ENCODE measurements at regions not wholly inside any gene's neighbourhood (a gene's known extent, or its start where the extent isn't known, plus 50 kb on each side); places are given as distances from the start of the nearest gene placed in this dataset.

- in situ Hi-C loops (cut with HindIII; ENCODE audit: low sequenced_read_pairs) = no loop called here
Observed at GRCh38 chrX:5829469-5829868, 399.2 kb downstream of the NLGN4X start.

GRCh38 chrX:5829060-5829459, 399.6 kb downstream of the NLGN4X start:
- in situ Hi-C loops (cut with HindIII; ENCODE audit: low sequenced_read_pairs) = no loop called here

GRCh38 chrX:5823903-5824302, 404.8 kb downstream of the NLGN4X start:
- in situ Hi-C loops (cut with HindIII; ENCODE audit: low sequenced_read_pairs) = no loop called here

- in situ Hi-C loops (cut with HindIII; ENCODE audit: low sequenced_read_pairs) = no loop called here
Observed at GRCh38 chrX:5810636-5811035, 418.0 kb downstream of the NLGN4X start.

- in situ Hi-C loops (cut with HindIII; ENCODE audit: low sequenced_read_pairs) = no loop called here
Observed at GRCh38 chrX:5807181-5807580, 421.5 kb downstream of the NLGN4X start.

- in situ Hi-C loops (cut with HindIII; ENCODE audit: low sequenced_read_pairs) = no loop called here
Observed at GRCh38 chrX:5802391-5802790, 426.3 kb downstream of the NLGN4X start.

- in situ Hi-C loops (cut with HindIII; ENCODE audit: low sequenced_read_pairs) = no loop called here
Observed at GRCh38 chrX:5791721-5792120, 436.9 kb downstream of the NLGN4X start.

GRCh38 chrX:5788910-5789309, 439.8 kb downstream of the NLGN4X start:
- in situ Hi-C loops (cut with HindIII; ENCODE audit: low sequenced_read_pairs) = no loop called here

GRCh38 chrX:5780821-5781220, 447.8 kb downstream of the NLGN4X start:
- in situ Hi-C loops (cut with HindIII; ENCODE audit: low sequenced_read_pairs) = no loop called here

- in situ Hi-C loops (cut with HindIII; ENCODE audit: low sequenced_read_pairs) = no loop called here
Observed at GRCh38 chrX:5775846-5776430, 452.7 kb downstream of the NLGN4X start.

- in situ Hi-C loops (cut with HindIII; ENCODE audit: low sequenced_read_pairs) = no loop called here
Observed at GRCh38 chrX:5774446-5774845, 454.2 kb downstream of the NLGN4X start.

- in situ Hi-C loops (cut with HindIII; ENCODE audit: low sequenced_read_pairs) = no loop called here
Observed at GRCh38 chrX:5771441-5771840, 457.2 kb downstream of the NLGN4X start.

GRCh38 chrX:5756616-5757015, 472.1 kb downstream of the NLGN4X start:
- in situ Hi-C loops (cut with HindIII; ENCODE audit: low sequenced_read_pairs) = no loop called here

- in situ Hi-C loops (cut with HindIII; ENCODE audit: low sequenced_read_pairs) = no loop called here
Observed at GRCh38 chrX:5753291-5753690, 475.4 kb downstream of the NLGN4X start.

GRCh38 chrX:5752831-5753230, 475.8 kb downstream of the NLGN4X start:
- in situ Hi-C loops (cut with HindIII; ENCODE audit: low sequenced_read_pairs) = no loop called here

- in situ Hi-C loops (cut with HindIII; ENCODE audit: low sequenced_read_pairs) = no loop called here
Observed at GRCh38 chrX:5748586-5749150, 480.0 kb downstream of the NLGN4X start.

- in situ Hi-C loops (cut with HindIII; ENCODE audit: low sequenced_read_pairs) = no loop called here
Observed at GRCh38 chrX:5746231-5746630, 482.4 kb downstream of the NLGN4X start.

GRCh38 chrX:5733501-5733900, 495.2 kb downstream of the NLGN4X start:
- in situ Hi-C loops (cut with HindIII; ENCODE audit: low sequenced_read_pairs) = no loop called here

GRCh38 chrX:5730556-5730955, 498.1 kb downstream of the NLGN4X start:
- in situ Hi-C loops (cut with HindIII; ENCODE audit: low sequenced_read_pairs) = no loop called here

- in situ Hi-C loops (cut with HindIII; ENCODE audit: low sequenced_read_pairs) = no loop called here
Observed at GRCh38 chrX:5726224-5726623, 502.4 kb downstream of the NLGN4X start.

- in situ Hi-C loops (cut with HindIII; ENCODE audit: low sequenced_read_pairs) = no loop called here
Observed at GRCh38 chrX:5724123-5724522, 504.5 kb downstream of the NLGN4X start.

- in situ Hi-C loops (cut with HindIII; ENCODE audit: low sequenced_read_pairs) = no loop called here
Observed at GRCh38 chrX:5718651-5719050, 510.0 kb downstream of the NLGN4X start.

- in situ Hi-C loops (cut with HindIII; ENCODE audit: low sequenced_read_pairs) = no loop called here
Observed at GRCh38 chrX:5716666-5717065, 512.0 kb downstream of the NLGN4X start.
